HG03025 (cell line): ENCODE measurements at regions not wholly inside any gene's neighbourhood (a gene's known extent, or its start where the extent isn't known, plus 50 kb on each side); places are given as distances from the start of the nearest gene placed in this dataset.

ENCODE experiments used
- ATAC-seq: cut with Tn5 transposase; IDR thresholded peaks from one replicate; pipeline ENCODE4 v1.9.1; 2021; ENCODE audit warnings: mild to moderate bottlenecking, moderate library complexity; ENCODE audit not compliant: unreplicated experiment, low FRiP score

GRCh38 chr5:154107010-154107409 is 68.2 kb downstream of the MFAP3 start:
- ATAC-seq = no peak

DNA sequence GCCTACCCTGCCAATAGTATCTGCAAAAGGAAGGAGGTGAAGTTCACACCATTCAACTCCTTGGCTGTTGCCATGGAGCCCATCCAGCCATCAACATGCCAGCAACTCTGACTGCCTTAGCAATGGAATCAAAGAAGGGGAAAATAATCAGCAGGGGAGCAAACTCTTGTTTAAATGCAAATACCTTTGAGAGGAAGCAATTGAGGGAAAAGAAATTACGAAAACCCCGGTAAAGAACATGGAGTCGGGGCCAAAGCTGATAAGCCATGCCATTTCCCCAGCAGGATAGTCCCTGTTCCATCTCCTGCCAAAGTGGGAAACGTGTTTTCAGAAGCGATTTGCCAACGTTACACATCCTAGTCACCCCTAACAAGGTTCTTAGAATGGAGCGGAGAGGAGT is 69.0 kb downstream of the MFAP3 start:
- ATAC-seq = no peak

DNA sequence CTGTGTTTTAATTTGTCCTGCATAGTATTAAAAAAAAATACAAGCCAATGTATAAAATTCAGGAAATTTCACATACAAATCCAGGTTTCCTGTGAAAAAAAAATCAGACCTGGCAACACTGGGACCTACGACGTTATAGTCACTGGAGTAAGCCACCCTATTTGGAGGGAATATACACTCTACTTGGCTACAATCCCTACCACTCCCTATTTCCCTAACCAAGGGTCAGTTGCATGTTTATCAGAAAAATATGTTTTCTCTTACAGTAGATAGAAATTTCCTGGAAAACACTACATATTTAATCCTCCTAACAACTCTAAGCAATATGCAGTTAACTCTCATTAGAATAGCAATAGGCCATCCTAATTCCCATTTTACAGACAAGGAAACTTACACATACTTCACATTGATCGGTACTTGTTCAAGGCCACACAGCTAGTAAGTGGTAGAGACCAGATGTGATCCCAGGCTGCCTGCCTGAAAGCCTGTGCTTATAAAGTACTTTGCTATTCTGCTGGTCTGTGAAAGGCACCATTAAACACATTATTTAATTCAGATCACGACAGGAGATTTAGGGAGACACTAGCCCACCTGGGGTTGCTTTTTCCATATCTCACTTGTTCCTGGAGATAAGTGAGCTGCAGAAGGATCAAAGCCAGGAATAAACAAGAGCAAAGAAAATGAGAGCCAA is 70.8 kb downstream of the MFAP3 start:
- ATAC-seq = no peak

GRCh38 chr5:154110107-154110453 is 71.3 kb downstream of the MFAP3 start:
- no peak for ATAC-seq

GRCh38 chr5:154110716-154111115 is 71.9 kb downstream of the MFAP3 start:
- ATAC-seq = no peak

DNA sequence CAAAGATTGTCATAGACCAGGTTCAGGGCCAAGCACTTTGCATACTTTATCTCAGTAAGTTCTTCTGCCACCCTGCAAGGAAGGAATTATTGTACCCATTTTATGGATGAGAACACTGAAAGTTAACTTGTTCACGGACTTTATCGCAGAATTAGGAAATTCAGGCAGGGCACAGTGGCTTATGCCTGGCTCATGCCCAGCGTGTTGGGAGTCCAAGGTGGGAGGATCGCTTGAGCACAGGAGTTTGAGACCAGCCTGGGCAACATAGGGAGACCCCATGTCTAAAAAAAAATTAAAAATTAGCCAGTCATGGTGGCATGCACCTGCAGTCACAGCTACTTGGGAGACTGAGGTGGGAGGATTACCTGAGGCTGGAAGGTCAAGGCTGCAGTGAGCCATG is 72.4 kb downstream of the MFAP3 start:
- ATAC-seq = no peak

GRCh38 chr5:154112255-154112654 is 73.5 kb downstream of the MFAP3 start:
- no peak for ATAC-seq

DNA sequence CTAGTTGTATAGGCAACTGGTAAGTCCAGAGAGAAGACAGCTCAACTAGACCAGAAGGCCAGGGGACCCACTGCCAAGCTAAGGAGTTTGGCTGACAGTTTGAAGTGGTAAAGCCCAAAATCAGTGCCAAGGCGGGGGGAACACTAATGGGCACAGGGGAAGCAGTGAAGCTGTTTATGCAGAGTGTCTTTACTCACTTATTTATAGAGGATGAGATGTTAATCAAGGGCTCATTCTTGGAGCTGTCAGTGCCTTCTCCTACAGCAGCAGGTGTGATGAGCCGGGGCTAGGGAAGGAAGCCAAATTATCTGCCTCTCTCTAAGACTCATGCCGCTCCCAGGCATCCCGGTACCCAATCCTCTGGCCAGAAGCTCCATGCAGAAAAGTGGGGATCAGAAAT is 75.2 kb upstream of the GALNT10 start:
- ATAC-seq = no peak

- ATAC-seq = no peak
Observed at GRCh38 chr5:154117050-154117449, 73.5 kb upstream of the GALNT10 start.

DNA sequence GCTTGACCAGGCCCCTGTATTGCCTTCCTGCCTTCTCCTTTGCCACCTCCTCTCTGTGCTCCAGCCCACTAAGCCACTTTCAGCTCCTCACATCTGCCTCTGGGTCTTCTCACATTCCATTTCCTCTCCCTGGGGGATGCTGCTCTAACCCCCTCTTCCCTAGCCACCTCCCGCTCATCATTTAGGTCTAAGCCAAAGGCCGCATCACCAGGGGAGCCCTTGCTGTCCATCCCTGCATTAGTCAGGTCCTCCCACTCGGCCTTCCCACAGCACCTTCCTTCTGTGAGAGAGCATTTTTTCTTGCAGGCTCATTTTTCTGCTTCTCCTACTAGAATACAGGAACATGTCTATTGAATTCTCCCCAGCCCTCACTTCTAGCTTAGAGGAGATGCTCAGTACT is 72.6 kb upstream of the GALNT10 start:
- no peak for ATAC-seq

DNA sequence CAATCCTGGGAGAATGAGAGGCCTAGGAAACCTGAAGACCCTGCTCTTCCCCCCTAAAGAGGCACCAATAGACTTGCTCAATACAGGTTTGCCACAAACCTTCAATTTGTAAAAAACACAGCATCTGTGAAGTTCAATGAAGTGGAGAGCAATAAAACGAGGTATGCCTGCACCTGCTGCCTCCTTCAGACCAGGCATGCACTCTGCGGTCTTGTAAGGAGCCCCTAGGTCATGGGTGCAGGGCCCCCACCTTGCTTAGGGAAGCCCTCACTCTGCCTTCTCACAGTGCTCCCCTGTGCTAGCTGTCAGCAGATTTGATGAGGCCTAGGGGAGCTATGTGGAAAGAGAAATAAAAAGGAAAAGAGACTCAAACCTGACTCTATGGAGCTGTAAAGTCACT is 72.1 kb upstream of the GALNT10 start:
- ATAC-seq = peak; percentile 10

GRCh38 chr5:154118893-154119336 is 71.6 kb upstream of the GALNT10 start:
- peak; percentile 45 for ATAC-seq

DNA sequence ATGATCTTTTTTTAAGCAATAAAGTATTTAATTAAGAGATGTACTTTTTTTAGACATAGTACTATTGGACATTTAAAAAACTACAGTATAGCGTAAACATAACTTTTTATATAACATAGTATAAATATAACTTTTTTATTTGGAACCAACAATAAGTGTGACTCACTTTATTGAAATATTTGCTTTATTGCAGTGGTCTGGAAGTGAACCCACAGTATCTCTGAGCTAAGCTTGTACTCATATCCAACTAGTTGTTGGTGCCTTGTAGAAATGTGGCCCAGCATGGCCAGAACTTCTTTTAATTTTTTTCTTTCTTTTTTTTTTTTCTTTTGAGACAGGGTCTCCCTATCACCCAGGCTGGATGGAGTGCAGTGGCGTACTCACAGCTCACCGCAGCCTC is 61.5 kb upstream of the GALNT10 start:
- ATAC-seq = no peak

- ATAC-seq = no peak
Observed at GRCh38 chr5:154129921-154130320, 60.6 kb upstream of the GALNT10 start.

DNA sequence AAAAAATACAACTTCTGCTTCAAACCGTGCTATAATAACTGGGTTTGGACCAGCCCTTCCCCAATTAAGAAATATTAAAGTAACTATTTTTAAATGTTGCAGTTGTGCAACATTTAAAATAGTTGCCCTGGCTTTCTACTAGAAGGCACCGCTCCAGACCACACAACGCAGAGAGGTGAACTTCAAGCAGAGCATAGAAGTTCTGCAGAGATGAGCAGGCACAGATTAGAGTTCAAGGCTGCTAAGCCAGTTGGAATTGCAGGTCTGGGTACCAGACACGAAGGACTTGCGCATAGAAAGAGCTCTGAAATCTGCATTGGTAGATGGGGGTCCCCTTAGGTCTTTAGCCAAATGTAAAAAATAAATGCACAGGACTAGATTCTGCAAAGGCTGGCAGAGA is 58.7 kb upstream of the GALNT10 start:
- no peak for ATAC-seq

DNA sequence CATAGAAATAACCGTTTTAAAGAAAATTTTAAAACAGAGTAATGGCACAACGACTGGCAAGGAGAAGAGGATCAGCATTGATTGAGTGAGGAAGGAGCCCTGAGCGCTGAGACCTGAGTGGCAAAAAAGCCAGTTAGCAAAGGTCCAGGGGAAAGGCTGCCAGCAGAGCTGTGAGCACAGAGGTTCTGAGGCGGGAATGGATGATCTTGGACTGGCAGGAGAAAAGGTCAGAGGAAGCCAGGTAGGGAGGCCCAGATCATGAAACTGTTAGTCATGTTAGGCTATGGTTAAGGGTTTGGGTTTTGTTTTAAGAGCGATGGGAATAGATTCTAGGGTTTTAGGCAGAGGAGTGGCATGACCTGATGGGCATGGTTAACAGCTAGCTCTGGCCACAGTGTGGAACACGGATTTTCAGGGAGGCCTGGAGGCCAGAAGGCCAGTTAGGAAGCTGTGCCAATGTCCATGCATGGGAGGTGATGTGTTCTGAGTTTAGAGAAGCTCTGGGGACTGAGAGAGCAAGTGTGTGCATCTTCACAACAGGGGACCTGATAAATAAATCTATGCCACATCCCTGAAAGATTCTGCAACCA is 57.7 kb upstream of the GALNT10 start:
- ATAC-seq = no peak

- ATAC-seq = no peak
Observed at GRCh38 chr5:154133591-154133990, 56.9 kb upstream of the GALNT10 start.

GRCh38 chr5:154134499-154134898 is 56.0 kb upstream of the GALNT10 start:
- ATAC-seq = no peak

DNA sequence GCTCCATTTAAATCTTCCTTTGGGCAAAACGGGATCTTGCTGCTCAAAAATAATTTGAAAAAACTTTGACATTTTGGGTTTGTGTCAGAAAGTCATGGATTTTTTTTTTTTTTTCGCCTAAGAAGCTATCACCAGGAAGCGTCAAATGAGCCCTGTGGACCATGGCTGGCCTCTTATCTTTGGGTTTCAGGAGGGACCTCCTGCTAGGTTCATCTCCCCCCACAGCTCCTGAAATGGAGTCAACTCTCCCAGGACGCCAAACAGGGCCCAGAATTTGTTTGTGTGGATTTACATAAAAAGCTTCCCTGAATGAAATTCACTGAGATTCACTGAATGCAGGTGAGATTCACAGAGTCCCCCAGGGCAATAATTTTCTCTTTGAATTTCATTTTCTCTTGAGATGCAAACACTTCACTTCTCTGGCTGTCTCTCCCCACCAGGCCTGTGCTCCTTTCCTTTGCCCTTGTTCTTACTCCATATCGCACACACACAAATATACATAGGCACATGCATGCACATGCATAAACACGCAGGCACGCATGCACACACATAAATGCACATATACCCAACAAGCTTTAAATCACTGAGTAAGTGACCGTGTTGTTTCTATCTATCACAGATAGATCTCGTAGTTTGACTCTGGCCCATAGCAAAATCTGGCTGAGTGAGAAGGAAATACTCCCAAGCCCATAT is 55.3 kb upstream of the GALNT10 start:
- no peak for ATAC-seq

- ATAC-seq = no peak
Observed at GRCh38 chr5:154136141-154136540, 54.4 kb upstream of the GALNT10 start.

GRCh38 chr5:154138701-154139100 is 51.8 kb upstream of the GALNT10 start:
- ATAC-seq = no peak

DNA sequence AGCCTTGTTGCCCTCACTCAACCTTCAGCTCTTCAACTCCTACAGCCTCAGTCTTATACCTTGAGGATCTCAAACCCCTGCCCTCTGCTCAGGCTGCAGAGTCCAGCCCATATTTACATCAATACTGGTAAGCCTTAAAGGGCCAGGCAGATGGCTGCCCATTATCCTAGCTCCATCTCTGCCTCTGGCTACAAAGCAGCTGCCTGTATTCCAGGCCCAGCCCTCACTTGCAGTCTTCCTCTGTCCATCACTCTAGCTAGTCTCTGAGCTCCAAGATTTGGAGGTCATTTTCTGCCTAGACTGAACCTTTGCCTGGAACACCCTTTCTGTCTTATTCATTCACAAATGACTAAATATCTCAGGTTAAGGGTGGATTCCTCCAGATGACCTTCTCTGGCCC is 50.2 kb upstream of the GALNT10 start:
- ATAC-seq = no peak
